ENCODE measurements at regions not wholly inside any gene's neighbourhood (a gene's known extent, or its start where the extent isn't known, plus 50 kb on each side); places are given as distances from the start of the nearest gene placed in this dataset.

DNA sequence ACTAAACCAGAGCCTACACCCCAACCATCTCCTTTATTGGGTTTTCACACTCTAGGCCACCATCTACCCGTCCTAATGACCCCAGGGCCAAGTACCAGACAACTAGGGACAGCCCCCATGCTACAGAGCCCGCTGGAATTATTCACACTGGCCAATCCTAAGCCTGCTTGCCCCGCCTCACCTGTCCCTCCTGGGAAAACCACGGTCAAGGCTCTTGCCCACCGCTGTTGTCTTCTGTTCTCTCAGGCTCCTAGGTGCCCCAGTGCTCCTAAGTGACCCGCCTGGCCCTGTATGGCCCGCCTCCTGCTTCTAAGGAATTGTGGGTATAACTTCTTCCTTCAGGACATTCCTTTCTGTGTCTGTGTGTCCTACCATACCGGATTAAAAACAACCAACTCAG, 453.4 kb downstream of the CD83 start:
- no peak for DNase-seq (ENCODE audit: low spot score)
- Histone ChIP-seq H3K27me3 (no peaks in the 10 kb centered on the region), H3K9me3 (ENCODE audit: low read depth) (no peaks in the 10 kb centered on the region), H3K36me3 (replicated peaks; ENCODE audit: insufficient read depth, low read depth) (no peaks in the 10 kb centered on the region), H2AFZ (no peak overlapping the region), H3K79me2 (no peaks in the 10 kb centered on the region), H3K4me3 (no peak overlapping the region), H3K27ac (no peak overlapping the region), H3K9me2 (replicated peaks; ENCODE audit: insufficient read depth) (no peaks in the 10 kb centered on the region), H3K4me2 (no peak overlapping the region), H4K20me1 (ENCODE audit: insufficient read depth, poor library complexity, severe bottlenecking) (no peaks in the 10 kb centered on the region), H3K4me1 (ENCODE audit: insufficient read depth) (no peaks in the 10 kb centered on the region)
- 98% methylated on average over 8 of the region's 8 CpGs for WGBS (ENCODE audit: low lambda C conversion rate, missing lambda C conversion rate)
- TF ChIP-seq EZH2phosphoT487 (IDR thresholded peaks at IDR 0.05; ENCODE audit: low read depth, severe bottlenecking, unreplicated experiment) = no peak
- TF ChIP-seq, protein P1, sequence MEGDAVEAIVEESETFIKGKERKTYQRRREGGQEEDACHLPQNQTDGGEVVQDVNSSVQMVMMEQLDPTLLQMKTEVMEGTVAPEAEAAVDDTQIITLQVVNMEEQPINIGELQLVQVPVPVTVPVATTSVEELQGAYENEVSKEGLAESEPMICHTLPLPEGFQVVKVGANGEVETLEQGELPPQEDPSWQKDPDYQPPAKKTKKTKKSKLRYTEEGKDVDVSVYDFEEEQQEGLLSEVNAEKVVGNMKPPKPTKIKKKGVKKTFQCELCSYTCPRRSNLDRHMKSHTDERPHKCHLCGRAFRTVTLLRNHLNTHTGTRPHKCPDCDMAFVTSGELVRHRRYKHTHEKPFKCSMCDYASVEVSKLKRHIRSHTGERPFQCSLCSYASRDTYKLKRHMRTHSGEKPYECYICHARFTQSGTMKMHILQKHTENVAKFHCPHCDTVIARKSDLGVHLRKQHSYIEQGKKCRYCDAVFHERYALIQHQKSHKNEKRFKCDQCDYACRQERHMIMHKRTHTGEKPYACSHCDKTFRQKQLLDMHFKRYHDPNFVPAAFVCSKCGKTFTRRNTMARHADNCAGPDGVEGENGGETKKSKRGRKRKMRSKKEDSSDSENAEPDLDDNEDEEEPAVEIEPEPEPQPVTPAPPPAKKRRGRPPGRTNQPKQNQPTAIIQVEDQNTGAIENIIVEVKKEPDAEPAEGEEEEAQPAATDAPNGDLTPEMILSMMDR (IDR thresholded peaks at IDR 0.05; ENCODE audit: poor library complexity) = no peak
- no peak for TF ChIP-seq EZH2 (IDR thresholded peaks at IDR 0.05; ENCODE audit: borderline replicate concordance)

- Histone ChIP-seq H3K79me2 (no peaks in the 10 kb centered on the region), H4K20me1 (ENCODE audit: insufficient read depth, poor library complexity, severe bottlenecking) (no peaks in the 10 kb centered on the region), H2AFZ (no peak overlapping the region), H3K4me1 (ENCODE audit: insufficient read depth) (no peaks in the 10 kb centered on the region), H3K36me3 (replicated peaks; ENCODE audit: insufficient read depth, low read depth) (no peaks in the 10 kb centered on the region), H3K9me2 (replicated peaks; ENCODE audit: insufficient read depth) (no peaks in the 10 kb centered on the region), H3K9me3 (ENCODE audit: low read depth) (no peaks in the 10 kb centered on the region), H3K27me3 (no peaks in the 10 kb centered on the region), H3K4me2 (no peak overlapping the region), H3K4me3 (no peak overlapping the region), H3K27ac (no peak overlapping the region)
- DNase-seq (ENCODE audit: low spot score) = peak; percentile 23
- 97% methylated on average over 7 of the region's 7 CpGs for WGBS (ENCODE audit: low lambda C conversion rate, missing lambda C conversion rate)
- TF ChIP-seq EZH2phosphoT487 (IDR thresholded peaks at IDR 0.05; ENCODE audit: low read depth, severe bottlenecking, unreplicated experiment) (no peak), EZH2 (IDR thresholded peaks at IDR 0.05; ENCODE audit: borderline replicate concordance) (no peak)
- TF ChIP-seq, protein P1 (IDR thresholded peaks at IDR 0.05; ENCODE audit: poor library complexity) = no peak
Measured at GRCh38 chr6:14571746-14572145, 454.2 kb downstream of the CD83 start.

DNA sequence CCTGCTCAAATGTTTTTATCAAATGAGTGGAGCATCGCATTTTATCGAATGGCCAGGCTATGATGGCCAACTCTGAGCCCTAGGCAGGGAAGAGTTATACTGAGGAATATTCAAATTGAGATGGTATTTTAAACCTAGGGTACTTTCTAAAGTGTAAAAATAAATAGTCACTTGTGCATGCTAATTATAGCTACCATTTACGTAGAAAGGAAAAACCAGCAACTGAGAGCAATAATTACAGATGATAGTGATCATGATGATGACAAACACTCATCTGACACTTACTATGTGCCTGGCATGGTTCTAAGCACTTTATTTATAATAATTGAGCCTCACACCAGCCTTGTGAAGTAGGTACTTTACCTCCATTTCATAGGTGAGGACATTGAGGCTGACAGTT, 455.7 kb downstream of the CD83 start:
- Histone ChIP-seq H3K79me2 (no peaks in the 10 kb centered on the region), H3K4me3 (no peak overlapping the region), H3K4me2 (no peak overlapping the region), H3K9me2 (replicated peaks; ENCODE audit: insufficient read depth) (no peaks in the 10 kb centered on the region), H3K36me3 (replicated peaks; ENCODE audit: insufficient read depth, low read depth) (no peaks in the 10 kb centered on the region), H3K27me3 (no peaks in the 10 kb centered on the region), H4K20me1 (ENCODE audit: insufficient read depth, poor library complexity, severe bottlenecking) (no peaks in the 10 kb centered on the region), H3K27ac (no peak overlapping the region), H3K4me1 (ENCODE audit: insufficient read depth) (no peaks in the 10 kb centered on the region), H3K9me3 (ENCODE audit: low read depth) (no peaks in the 10 kb centered on the region), H2AFZ (no peak overlapping the region)
- no peak for DNase-seq (ENCODE audit: low spot score)
- no peak for TF ChIP-seq EZH2phosphoT487 (IDR thresholded peaks at IDR 0.05; ENCODE audit: low read depth, severe bottlenecking, unreplicated experiment)
- TF ChIP-seq EZH2 (IDR thresholded peaks at IDR 0.05; ENCODE audit: borderline replicate concordance) = no peak
- TF ChIP-seq, protein P1 (IDR thresholded peaks at IDR 0.05; ENCODE audit: poor library complexity) = no peak
- WGBS (ENCODE audit: low lambda C conversion rate, missing lambda C conversion rate) = 94% methylated on average over 3 of the region's 3 CpGs
